GM13976 (cell line): ENCODE measurements at regions not wholly inside any gene's neighbourhood (a gene's known extent, or its start where the extent isn't known, plus 50 kb on each side); places are given as distances from the start of the nearest gene placed in this dataset.

Experiments
- DNase-seq: peaks from one replicate; pipeline ENCODE4 v3.0.0; 2012; ENCODE audit warnings: low spot score
- in situ Hi-C: fragments of 300-500 bp; cut with MboI; formaldehyde crosslinking; loops from one replicate; pipeline ENCODE4 v1.12.0; 2022; ENCODE audit warnings: low sequenced_read_pairs, mixed read lengths, inconsistent platforms; ENCODE audit not compliant: unreplicated experiment
- TF ChIP-seq, protein P1 (sequence below): IDR thresholded peaks from 2 replicates; pipeline ENCODE4 v1.5.1; 2012; ENCODE audit warnings: borderline replicate concordance, mild to moderate bottlenecking; ENCODE audit not compliant: insufficient read depth; ENCODE audit errors: extremely low read depth, missing control alignments, control extremely low read depth

DNA sequence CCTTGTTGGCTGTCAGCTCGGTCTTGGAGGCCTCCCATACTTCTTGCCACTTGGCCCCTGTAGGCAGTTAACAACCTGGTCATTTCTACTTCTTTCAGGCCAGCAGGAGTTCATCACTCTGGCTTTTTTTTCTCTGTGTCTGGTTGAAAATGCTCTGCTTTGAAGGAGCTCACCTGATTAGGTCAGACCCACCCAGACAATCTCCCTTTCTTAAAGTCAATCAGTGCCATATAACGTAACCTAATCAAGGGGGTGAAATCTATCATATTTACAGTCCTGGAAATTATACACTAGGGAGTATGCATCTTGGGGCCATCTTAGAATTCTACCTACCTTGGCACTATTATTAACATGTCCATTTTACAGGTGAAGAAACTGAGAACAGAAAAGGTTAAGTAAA is 155.4 kb downstream of the SREK1 start:
- no peak for DNase-seq
- TF ChIP-seq, protein P1, sequence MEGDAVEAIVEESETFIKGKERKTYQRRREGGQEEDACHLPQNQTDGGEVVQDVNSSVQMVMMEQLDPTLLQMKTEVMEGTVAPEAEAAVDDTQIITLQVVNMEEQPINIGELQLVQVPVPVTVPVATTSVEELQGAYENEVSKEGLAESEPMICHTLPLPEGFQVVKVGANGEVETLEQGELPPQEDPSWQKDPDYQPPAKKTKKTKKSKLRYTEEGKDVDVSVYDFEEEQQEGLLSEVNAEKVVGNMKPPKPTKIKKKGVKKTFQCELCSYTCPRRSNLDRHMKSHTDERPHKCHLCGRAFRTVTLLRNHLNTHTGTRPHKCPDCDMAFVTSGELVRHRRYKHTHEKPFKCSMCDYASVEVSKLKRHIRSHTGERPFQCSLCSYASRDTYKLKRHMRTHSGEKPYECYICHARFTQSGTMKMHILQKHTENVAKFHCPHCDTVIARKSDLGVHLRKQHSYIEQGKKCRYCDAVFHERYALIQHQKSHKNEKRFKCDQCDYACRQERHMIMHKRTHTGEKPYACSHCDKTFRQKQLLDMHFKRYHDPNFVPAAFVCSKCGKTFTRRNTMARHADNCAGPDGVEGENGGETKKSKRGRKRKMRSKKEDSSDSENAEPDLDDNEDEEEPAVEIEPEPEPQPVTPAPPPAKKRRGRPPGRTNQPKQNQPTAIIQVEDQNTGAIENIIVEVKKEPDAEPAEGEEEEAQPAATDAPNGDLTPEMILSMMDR, result no peak
- in situ Hi-C loops, result no loop called here

DNA sequence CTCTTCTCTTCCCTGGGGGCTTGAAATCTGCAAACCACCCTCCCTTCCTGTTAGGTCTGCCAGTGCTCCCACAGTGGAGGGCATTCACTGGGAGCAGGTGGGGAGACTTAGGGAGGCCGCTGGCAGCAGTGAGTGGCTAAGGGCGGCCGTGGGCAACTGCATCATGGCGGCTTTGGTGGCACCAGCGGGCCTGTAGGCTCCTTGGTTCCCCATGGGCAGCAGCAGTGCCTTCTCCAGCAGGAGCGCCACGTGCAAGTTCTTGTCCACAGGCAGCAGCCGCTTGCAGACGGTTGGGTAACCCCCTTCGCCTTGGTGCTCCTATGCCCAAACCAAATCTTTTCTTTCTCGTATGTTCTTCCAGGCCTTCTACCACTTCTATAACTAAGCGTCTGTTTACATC is 158.2 kb downstream of the SREK1 start:
- no peak for DNase-seq
- TF ChIP-seq, protein P1, result no peak
- in situ Hi-C loops, result no loop called here

GRCh38 chr5:66306105-66306843 is 162.2 kb downstream of the SREK1 start:
- DNase-seq, result peak; percentile 69
- in situ Hi-C loops, result no loop called here
- TF ChIP-seq, protein P1, result peak; percentile 76

DNA sequence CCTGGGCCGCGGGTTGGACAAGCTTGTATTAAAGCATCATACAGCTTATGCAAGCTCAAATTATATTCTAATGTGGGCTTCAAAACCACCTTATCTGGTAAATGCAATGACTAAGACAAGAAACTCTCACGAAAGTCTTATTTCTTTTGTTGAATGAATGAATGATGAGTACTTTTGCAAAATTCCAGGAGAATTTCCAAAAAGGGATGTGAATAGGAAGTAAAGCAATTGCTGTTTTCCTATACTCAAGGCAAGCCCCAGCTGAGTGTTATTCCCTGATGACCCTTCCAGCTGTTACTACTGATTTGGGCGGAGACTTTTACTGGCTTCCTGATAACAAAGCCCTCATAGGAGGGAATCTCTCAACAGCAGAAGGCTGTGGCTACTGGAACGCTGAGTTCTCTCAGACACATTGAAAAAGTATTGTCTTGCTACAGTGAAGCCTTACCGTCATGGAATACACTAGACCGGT is 162.8 kb downstream of the SREK1 start:
- no peak for DNase-seq
- TF ChIP-seq, protein P1, result no peak
- in situ Hi-C loops, result no loop called here

DNA sequence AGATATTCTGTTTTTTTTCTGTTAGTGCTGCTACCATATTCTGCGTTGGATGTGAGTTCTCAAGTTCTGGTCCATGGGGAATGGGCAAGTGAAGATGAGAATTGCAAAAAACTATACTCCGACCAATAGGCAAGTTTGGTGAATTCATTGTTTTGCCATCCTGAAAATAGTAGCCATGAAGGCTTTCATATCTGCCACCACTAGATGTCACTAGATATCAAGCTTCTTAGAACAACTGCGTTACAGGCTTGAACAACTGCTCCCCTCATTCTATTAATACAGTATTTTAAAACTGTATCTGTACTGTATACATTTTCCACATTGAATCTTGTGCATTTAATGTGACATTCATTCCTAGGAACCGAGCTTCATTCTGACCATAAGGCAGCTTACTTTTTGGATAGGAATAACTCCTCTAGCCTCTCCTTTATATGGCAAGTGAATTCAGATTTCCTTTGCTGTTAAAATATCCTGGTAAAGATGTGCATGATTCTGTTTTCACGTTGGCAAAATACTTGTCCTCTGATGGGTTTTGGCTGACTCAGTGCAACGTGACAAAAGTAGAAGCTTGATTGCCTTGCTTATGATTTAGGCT is 163.6 kb downstream of the SREK1 start:
- peak; percentile 59 for DNase-seq
- in situ Hi-C loops, result no loop called here
- TF ChIP-seq, protein P1, result peak; percentile 62

- TF ChIP-seq, protein P1, result no peak
- DNase-seq, result no peak
- in situ Hi-C loops, result loop anchor here (10.0 kb wide), 1 partner anchor 453 kb away; no protein-coding TSS in a partner anchor
Measured at GRCh38 chr5:66312266-66312665, 168.2 kb downstream of the SREK1 start.
